HG02759 (cell line): ENCODE measurements at regions not wholly inside any gene's neighbourhood (a gene's known extent, or its start where the extent isn't known, plus 50 kb on each side); places are given as distances from the start of the nearest gene placed in this dataset.
A peak's percentile ranks its signal among the peaks of the same experiment; 100 is the strongest.

Source experiments
- ATAC-seq: cut with Tn5 transposase; IDR thresholded peaks from one replicate; pipeline ENCODE4 v1.9.1; 2021; ENCODE audit warnings: mild to moderate bottlenecking, moderate library complexity; ENCODE audit not compliant: unreplicated experiment

DNA sequence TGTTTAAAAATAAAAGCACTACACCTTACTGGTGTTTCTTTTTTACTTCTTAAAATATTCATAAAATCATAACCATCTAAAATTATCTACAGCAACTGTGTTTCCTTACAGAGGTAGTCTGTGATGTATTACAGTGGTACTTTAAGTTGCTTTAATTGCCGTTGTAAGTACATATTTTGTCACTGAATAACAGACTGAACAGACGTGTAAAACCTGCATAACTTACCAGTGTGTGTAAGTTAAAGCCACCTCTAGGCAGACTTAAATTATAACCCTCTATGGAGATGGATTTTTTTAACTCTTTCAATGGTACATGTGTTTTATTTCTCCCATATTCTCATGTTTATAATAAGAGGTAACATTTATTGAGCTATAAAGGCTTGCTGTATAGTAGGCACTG lies 166.8 kb downstream of the NR4A2 start:
- no peak for ATAC-seq

- ATAC-seq, result no peak
These were observed 168.3 kb downstream of the NR4A2 start for GRCh38 chr2:156164091-156164720.

GRCh38 chr2:156158808-156159207 lies 173.7 kb downstream of the NR4A2 start:
- ATAC-seq, result no peak

- no peak for ATAC-seq
These were observed 174.9 kb downstream of the NR4A2 start for GRCh38 chr2:156157670-156158069.

- ATAC-seq, result no peak
These were observed 175.9 kb downstream of the NR4A2 start for GRCh38 chr2:156156580-156156979.

GRCh38 chr2:156155319-156155718 lies 177.2 kb downstream of the NR4A2 start:
- ATAC-seq, result no peak

GRCh38 chr2:156151351-156151750 lies 181.2 kb downstream of the NR4A2 start:
- ATAC-seq, result no peak

- peak; percentile 90 for ATAC-seq
These were observed 184.8 kb downstream of the NR4A2 start for GRCh38 chr2:156147594-156148330.

DNA sequence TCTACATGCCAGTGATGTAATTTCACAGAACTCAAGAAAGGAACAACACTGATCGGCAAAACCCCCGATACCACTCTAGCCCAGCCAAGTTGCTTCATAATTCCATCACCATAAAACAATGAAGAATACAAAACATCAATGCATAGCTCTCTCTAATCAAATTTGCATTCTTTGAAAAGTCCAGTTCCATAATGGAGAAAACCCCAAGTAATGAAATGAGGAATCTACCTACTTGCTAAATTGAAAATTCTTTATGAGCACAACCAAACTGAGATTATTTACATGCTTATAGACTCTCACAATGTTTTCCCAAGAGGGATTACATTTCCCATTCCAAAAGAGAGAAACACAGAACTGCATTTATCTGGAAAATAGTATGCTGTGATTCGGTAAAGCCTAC lies 186.5 kb downstream of the NR4A2 start:
- no peak for ATAC-seq

- ATAC-seq, result no peak
These were observed 187.1 kb downstream of the NR4A2 start for GRCh38 chr2:156145469-156145868.

DNA sequence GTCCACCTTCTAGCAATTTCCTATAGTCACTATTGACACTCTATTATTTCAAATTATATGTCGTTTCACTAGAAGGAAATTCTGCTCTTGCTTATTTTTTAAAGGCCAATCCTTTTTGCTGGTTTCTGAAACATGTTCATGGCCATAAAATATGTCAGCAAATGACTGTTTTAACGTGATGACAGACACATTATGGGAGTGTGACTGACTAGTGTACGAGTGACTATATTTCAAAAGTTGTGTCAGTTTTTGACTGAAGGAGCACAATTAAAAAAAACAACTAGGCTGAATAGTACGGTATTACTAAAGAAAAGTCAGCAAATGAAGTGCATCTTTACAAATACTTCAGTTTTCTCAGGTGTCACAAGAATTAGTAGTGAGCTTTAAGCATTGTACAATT lies 196.0 kb downstream of the NR4A2 start:
- no peak for ATAC-seq

DNA sequence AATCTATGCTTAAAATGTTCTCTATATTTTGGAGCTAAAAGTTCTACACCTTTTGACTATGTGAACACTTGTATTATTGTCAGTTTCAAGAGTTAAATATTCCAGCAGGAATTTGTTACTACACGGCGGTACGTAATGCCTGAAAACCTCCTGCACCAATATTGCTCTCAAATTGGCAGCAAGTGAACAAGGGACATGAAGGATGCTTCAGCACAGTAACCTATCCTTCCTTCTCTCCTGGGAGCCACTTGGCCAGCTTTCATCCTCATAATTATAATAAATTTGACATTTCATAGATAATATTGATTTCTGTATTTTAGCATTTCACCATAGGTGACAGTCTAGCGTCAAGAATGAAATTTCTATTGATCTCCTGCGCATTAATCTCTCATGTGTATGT lies 197.6 kb downstream of the NR4A2 start:
- no peak for ATAC-seq

GRCh38 chr2:156132941-156133340 lies 199.6 kb downstream of the NR4A2 start:
- no peak for ATAC-seq

DNA sequence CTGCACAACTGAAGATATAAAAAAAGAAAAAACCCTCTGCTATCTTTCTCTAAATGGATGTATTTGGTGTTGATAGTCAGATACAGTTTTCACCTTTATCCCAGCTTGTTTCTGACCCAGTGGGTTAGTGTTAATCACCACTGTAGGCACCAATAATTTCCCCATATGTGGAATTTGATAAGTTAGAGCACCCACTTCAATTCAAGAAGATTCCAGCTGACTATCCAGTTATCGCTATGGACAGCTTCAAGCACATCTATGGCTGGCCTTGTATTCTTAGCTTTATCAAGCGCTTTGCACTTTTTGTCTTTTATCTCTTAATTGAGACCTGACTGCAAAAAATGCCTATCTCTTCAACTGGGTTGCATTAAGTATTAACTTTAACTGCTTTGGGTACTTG lies 200.4 kb downstream of the NR4A2 start:
- no peak for ATAC-seq

- ATAC-seq, result no peak
These were observed 203.3 kb downstream of the NR4A2 start for GRCh38 chr2:156129227-156129626.

DNA sequence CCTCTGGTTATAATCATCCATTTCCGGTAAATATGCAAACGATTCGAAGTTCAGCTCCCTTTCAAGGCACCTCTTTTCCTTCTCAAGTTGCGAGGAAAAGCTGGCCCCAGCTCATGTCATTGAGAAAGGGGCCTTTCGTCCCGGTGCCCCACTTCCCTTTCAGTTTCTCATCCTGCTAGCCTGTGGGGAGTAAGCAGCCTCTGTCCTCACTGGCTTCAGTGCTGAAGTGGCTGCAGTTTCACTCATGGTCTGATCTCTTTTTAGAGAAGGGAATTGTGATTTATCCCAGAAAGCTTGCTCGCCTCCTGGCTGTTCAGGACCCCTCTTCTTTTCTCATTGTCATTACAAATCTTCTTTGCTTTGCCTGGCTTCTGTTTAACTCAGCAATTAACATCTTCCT lies 207.5 kb downstream of the NR4A2 start:
- ATAC-seq, result no peak

GRCh38 chr2:156124458-156124857 lies 208.1 kb downstream of the NR4A2 start:
- ATAC-seq, result no peak

GRCh38 chr2:156118753-156119416 lies 213.6 kb downstream of the NR4A2 start:
- ATAC-seq, result no peak

DNA sequence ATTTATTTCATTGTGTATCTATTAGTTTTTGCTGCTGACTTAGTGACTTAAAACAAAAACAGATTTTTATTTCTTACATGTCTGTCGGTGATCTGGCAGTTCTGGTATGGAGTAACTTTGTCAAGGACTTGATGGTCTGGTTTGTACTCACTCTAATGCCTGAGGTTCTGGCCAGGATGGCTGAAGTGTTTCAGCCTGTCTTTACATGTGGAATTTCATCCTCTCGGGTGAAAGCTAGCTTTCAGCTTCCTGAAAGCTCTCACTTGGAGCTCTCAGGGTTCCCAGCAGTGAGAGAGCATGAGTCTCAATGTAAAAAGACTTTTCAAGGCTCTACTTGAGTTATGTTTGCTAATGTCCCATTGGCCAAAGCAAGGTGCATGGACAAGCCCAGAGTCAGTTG lies 216.4 kb downstream of the NR4A2 start:
- ATAC-seq, result no peak

GRCh38 chr2:156115338-156115737 lies 217.2 kb downstream of the NR4A2 start:
- ATAC-seq, result no peak

DNA sequence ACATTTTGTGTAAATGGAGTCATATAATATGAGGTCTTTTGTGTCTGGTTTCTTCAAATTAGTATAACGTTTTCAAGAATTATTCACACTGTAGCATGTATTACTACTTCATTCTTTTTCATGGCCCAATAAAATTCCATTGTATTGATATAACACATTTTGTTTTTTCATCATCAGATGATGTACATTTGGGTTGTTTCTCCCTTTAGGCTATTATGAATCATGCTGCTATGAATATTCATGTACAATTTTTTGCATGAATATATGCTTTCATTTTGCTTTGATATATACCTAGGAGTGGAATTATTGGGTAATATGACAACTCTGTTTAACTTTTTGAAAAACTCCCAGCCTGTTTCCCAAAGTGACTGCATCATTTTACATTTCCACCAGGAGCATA lies 220.2 kb downstream of the NR4A2 start:
- ATAC-seq, result no peak

DNA sequence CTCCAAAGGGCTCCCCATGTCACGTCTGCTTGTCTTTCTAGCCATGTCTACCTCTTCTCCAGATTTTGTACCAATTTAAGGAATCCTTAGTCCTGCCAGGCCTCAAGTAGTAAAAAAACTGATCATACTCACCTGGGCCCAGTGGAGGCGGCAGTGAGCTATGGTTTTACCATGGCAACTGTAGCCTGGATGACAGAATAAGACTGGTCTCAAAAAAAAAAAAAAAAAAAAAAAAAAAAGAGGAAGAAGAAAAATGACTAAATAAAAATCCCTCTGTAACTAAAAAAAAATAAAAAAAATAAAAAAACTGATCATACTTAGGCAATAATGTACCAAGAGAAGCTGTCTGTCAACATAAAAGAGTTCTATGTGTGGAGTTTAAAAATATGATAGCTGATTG lies 221.6 kb downstream of the NR4A2 start:
- ATAC-seq, result peak; percentile 100
